Keratinocyte (primary cell): ENCODE measurements at regions not wholly inside any gene's neighbourhood (a gene's known extent, or its start where the extent isn't known, plus 50 kb on each side); places are given as distances from the start of the nearest gene placed in this dataset.

Source experiments
- DNase-seq: peaks from one replicate; pipeline ENCODE4 v3.0.0-alpha.2; 2011; ENCODE audit warnings: low read depth, missing footprints, low spot score
- FAIRE-seq: peaks from 2 replicates; lab custom pipeline; 2011; peaks lifted over from hg19 to GRCh38; lab: Jason Lieb, UNC
- H2AFZ ChIP-seq: 2 replicates; pipeline ENCODE4 v1.6.0; 2012; ENCODE audit warnings: low read length, control low read depth, inconsistent platforms; ENCODE audit not compliant: control insufficient read depth
- H3K27ac ChIP-seq: 2 replicates; pipeline ENCODE4 v1.5.1; 2011; ENCODE audit warnings: low read length; ENCODE audit not compliant: control insufficient read depth, insufficient read depth
- H3K27me3 ChIP-seq: 3 replicates; pipeline ENCODE4 v1.6.0; 2011; ENCODE audit warnings: low read length; ENCODE audit not compliant: control insufficient read depth, insufficient read depth; ENCODE audit errors: extremely low read depth
- H3K36me3 ChIP-seq, 2 experiments: 2 replicates in 1 of 2; 3 replicates in 1 of 2; pipeline ENCODE4 v1.5.1; 2011; ENCODE audit warnings: low read length in 2 of 2, mild to moderate bottlenecking in 1 of 2; ENCODE audit not compliant: control insufficient read depth in 2 of 2, insufficient read depth in 2 of 2; ENCODE audit errors: extremely low read depth in 1 of 2
- H3K4me1 ChIP-seq: 3 replicates; pipeline ENCODE4 v1.5.1; 2011; ENCODE audit warnings: low read length; ENCODE audit not compliant: control insufficient read depth, insufficient read depth; ENCODE audit errors: extremely low read depth
- H3K4me2 ChIP-seq: 3 replicates; pipeline ENCODE4 v1.6.0; 2011; ENCODE audit warnings: low read depth, low read length; ENCODE audit not compliant: control insufficient read depth, insufficient read depth; ENCODE audit errors: extremely low read depth
- H3K4me3 ChIP-seq, 3 experiments: fragments of 200-600 bp in 1 of 3; sonication (generic) in 1 of 3; 2 replicates in 2 of 3; 3 replicates in 1 of 3; pipeline ENCODE4 v1.5.1; 2011 to 2016; ENCODE audit warnings: low read length in 3 of 3, mild to moderate bottlenecking in 3 of 3, control low read depth in 2 of 3, inconsistent platforms in 1 of 3, low read depth in 1 of 3, mixed read lengths in 1 of 3, mixed run types in 1 of 3, moderate library complexity in 1 of 3; ENCODE audit not compliant: control insufficient read depth in 2 of 3, insufficient read depth in 2 of 3; ENCODE audit errors: extremely low read depth in 1 of 3
- H3K79me2 ChIP-seq: 2 replicates; pipeline ENCODE4 v1.6.0; 2012; ENCODE audit warnings: low read length; ENCODE audit not compliant: control insufficient read depth, insufficient read depth
- H3K9ac ChIP-seq: 3 replicates; pipeline ENCODE4 v1.6.0; 2011; ENCODE audit warnings: low read length; ENCODE audit not compliant: control insufficient read depth, insufficient read depth; ENCODE audit errors: extremely low read depth
- H3K9me1 ChIP-seq: 3 replicates; pipeline ENCODE4 v1.6.0; 2011; ENCODE audit warnings: low read length; ENCODE audit not compliant: control insufficient read depth, insufficient read depth; ENCODE audit errors: extremely low read depth
- H3K9me3 ChIP-seq: 2 replicates; pipeline ENCODE4 v1.5.1; 2012; ENCODE audit warnings: low read depth, low read length; ENCODE audit not compliant: control insufficient read depth
- H4K20me1 ChIP-seq: 3 replicates; pipeline ENCODE4 v1.6.0; 2011; ENCODE audit warnings: low read length; ENCODE audit not compliant: control insufficient read depth, insufficient read depth; ENCODE audit errors: extremely low read depth
- CTCF ChIP-seq, 3 experiments: IDR thresholded peaks in 1 of 3; conservative IDR thresholded peaks in 1 of 3; optimal IDR thresholded peaks in 1 of 3; 2 replicates in 2 of 3; 3 replicates in 1 of 3; pipeline versions ENCODE3 to v1.5.1; 2011; ENCODE audit warnings: low read length in 3 of 3, mild to moderate bottlenecking in 3 of 3, moderate library complexity in 2 of 3, control low read depth in 1 of 3, inconsistent platforms in 1 of 3; ENCODE audit not compliant: insufficient read depth in 2 of 3; ENCODE audit errors: extremely low read depth in 1 of 3
- EZH2 ChIP-seq: IDR thresholded peaks from one replicate; pipeline ENCODE4 v1.6.1; 2012; ENCODE audit warnings: inconsistent platforms, mild to moderate bottlenecking, low read length, moderate library complexity
- dilution Hi-C: fragments of 300-500 bp; cut with MboI; formaldehyde crosslinking; loops from one replicate; pipeline ENCODE4 v1.7.0; 2020; ENCODE audit warnings: low sequenced_read_pairs; ENCODE audit not compliant: extremely low pct_ligation_motif_present

- DNase-seq (no peak), FAIRE-seq (no peak)
- Histone ChIP-seq H3K27me3 (no peaks in the 10 kb centered on the region), H3K79me2 (no peaks in the 10 kb centered on the region), H3K4me3 (no peak overlapping the region), H3K36me3 (no peaks in the 10 kb centered on the region), H3K9me1 (no peaks in the 10 kb centered on the region), H3K4me1 (no peaks in the 10 kb centered on the region), H4K20me1 (no peaks in the 10 kb centered on the region), H3K4me2 (no peak overlapping the region), H3K27ac (no peak overlapping the region), H3K9me3 (no peaks in the 10 kb centered on the region), H2AFZ (no peak overlapping the region), H3K9ac (no peak overlapping the region)
- dilution Hi-C loops = no loop called here
- TF ChIP-seq EZH2 (no peak), CTCF (optimal IDR thresholded peaks at IDR 0.05 in 1 of 3, IDR thresholded peaks at IDR 0.05 in 1 of 3, conservative IDR thresholded peaks at IDR 0.05 in 1 of 3; ENCODE audit: extremely low read depth in 1 of 3, insufficient read depth in 2 of 3, low read length in 3 of 3) (no peak)
These were observed 741.4 kb downstream of the FAT4 start for GRCh38 chr4:126056116-126056650.

- H4K20me1 ChIP-seq = no peaks in the 10 kb centered on the region
- H3K4me1 ChIP-seq = no peaks in the 10 kb centered on the region
- FAIRE-seq (no peak), DNase-seq (no peak)
- H3K9me1 ChIP-seq = no peaks in the 10 kb centered on the region
- no peak overlapping the region for H2AFZ ChIP-seq
- no peaks in the 10 kb centered on the region for H3K27me3 ChIP-seq
- no peak overlapping the region for H3K9ac ChIP-seq
- H3K36me3 ChIP-seq = no peaks in the 10 kb centered on the region
- H3K4me3 ChIP-seq = no peak overlapping the region
- dilution Hi-C loops = no loop called here
- no peaks in the 10 kb centered on the region for H3K79me2 ChIP-seq
- H3K9me3 ChIP-seq = no peaks in the 10 kb centered on the region
- TF ChIP-seq CTCF (optimal IDR thresholded peaks at IDR 0.05 in 1 of 3, IDR thresholded peaks at IDR 0.05 in 1 of 3, conservative IDR thresholded peaks at IDR 0.05 in 1 of 3; ENCODE audit: extremely low read depth in 1 of 3, insufficient read depth in 2 of 3, low read length in 3 of 3) (no peak), EZH2 (no peak)
- H3K4me2 ChIP-seq = no peak overlapping the region
- H3K27ac ChIP-seq = no peak overlapping the region
These were observed 742.6 kb downstream of the FAT4 start for GRCh38 chr4:126057371-126057770.
